ENCODE measurements at regions not wholly inside any gene's neighbourhood (a gene's known extent, or its start where the extent isn't known, plus 50 kb on each side); places are given as distances from the start of the nearest gene placed in this dataset.

DNA sequence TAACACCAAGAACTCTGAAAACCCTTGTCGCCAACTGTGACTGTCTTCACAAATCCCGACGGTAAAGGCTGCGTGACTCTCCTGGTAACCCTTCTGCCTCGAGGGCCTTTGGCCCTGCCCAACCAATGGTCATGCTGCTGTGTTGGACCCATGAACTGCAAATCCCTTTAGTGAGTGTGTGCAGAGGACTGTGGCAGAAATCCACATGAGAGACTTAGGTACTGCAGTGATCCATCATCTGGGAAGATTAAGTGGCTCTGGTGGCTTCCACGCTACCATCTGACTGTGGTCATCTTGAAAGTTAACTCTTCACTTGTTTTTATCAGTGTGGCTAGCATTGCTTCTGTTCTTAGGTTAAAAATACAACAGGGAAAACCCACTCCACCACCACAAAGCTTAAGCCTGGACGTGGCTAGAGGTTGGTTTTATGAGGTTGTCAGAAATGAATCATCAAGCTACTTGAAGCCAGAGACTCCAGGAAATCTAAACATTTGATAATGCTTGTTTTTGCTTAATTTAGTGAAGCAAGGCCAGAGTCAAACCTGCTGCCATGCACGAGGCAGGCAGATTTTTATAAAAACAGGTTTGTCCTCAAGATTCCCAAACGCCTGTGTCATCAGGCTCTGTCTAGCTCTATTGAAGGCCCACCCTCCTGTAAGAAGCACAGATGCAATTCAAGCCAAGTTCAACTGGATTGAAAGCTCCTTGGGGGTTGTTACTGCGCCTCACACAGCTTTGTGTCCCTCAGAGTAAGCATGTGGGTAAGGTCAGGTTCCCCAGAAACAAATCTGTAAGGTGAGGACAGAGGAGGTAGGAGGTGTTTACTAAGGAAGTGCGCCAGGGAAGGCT lies 52.7 kb upstream of the ERCC6L2 start:
- no peaks in the 10 kb centered on the region for H3K27me3 ChIP-seq (ENCODE audit: insufficient read depth, low read length, poor library complexity, severe bottlenecking)
- no peaks in the 10 kb centered on the region for H3K79me2 ChIP-seq (ENCODE audit: insufficient read depth, low read length)
- no peak overlapping the region for H3K9ac ChIP-seq (ENCODE audit: low read depth, low read length, poor library complexity, severe bottlenecking)
- no peak overlapping the region for H2AFZ ChIP-seq (ENCODE audit: low read length)
- no peaks in the 10 kb centered on the region for H3K9me2 ChIP-seq (replicated peaks; ENCODE audit: low read depth, low read length)
- H3K4me1 ChIP-seq (ENCODE audit: insufficient read depth, low read length, poor library complexity, severe bottlenecking) = peaks cover 17% of the 10 kb centered on the region
- H3K4me2 ChIP-seq (ENCODE audit: low read depth, low read length, poor library complexity, severe bottlenecking) = peak overlapping the region; percentile 56
- H4K20me1 ChIP-seq (ENCODE audit: insufficient read depth, low read length, poor library complexity, severe bottlenecking) = no peaks in the 10 kb centered on the region
- peak overlapping the region; percentile 11 for H3K4me3 ChIP-seq (ENCODE audit: low read length, poor library complexity, severe bottlenecking)
- no peak for TF ChIP-seq EZH2phosphoT487 (IDR thresholded peaks at IDR 0.05; ENCODE audit: borderline replicate concordance)
- TF ChIP-seq, protein P1, sequence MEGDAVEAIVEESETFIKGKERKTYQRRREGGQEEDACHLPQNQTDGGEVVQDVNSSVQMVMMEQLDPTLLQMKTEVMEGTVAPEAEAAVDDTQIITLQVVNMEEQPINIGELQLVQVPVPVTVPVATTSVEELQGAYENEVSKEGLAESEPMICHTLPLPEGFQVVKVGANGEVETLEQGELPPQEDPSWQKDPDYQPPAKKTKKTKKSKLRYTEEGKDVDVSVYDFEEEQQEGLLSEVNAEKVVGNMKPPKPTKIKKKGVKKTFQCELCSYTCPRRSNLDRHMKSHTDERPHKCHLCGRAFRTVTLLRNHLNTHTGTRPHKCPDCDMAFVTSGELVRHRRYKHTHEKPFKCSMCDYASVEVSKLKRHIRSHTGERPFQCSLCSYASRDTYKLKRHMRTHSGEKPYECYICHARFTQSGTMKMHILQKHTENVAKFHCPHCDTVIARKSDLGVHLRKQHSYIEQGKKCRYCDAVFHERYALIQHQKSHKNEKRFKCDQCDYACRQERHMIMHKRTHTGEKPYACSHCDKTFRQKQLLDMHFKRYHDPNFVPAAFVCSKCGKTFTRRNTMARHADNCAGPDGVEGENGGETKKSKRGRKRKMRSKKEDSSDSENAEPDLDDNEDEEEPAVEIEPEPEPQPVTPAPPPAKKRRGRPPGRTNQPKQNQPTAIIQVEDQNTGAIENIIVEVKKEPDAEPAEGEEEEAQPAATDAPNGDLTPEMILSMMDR (conservative IDR thresholded peaks at IDR 0.05; ENCODE audit: low read length) = no peak
- no peaks in the 10 kb centered on the region for H3F3A ChIP-seq (ENCODE audit: low read depth)
- no peaks in the 10 kb centered on the region for H3K36me3 ChIP-seq (ENCODE audit: insufficient read depth, low read length)
- no peaks in the 10 kb centered on the region for H3K9me3 ChIP-seq (ENCODE audit: insufficient read depth, low read depth, low read length)

DNA sequence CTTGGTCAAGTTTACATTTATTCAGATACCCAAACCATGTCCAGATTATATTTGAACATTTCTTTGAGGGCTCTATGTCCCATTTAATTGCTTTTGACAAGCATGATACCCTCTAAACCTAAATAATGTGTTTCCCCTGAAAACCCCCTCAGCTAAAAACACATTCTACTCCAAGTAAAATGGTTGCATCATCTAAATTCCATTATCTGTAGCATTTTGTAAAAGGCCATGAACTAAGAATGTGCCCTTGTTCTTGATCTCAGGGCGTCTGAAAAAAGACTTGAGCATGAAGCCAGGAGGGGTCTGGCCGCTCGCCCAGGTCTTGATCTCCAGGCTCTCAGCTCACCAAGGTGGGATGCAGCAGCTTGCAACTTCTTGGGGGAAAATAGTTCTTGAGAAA lies 53.5 kb upstream of the ERCC6L2 start:
- Histone ChIP-seq H3K36me3 (ENCODE audit: insufficient read depth, low read length) (no peaks in the 10 kb centered on the region), H3K9me2 (replicated peaks; ENCODE audit: low read depth, low read length) (no peaks in the 10 kb centered on the region), H4K20me1 (ENCODE audit: insufficient read depth, low read length, poor library complexity, severe bottlenecking) (no peaks in the 10 kb centered on the region), H3K79me2 (ENCODE audit: insufficient read depth, low read length) (no peaks in the 10 kb centered on the region), H3K4me1 (ENCODE audit: insufficient read depth, low read length, poor library complexity, severe bottlenecking) (peaks cover 17% of the 10 kb centered on the region), H3K9me3 (ENCODE audit: insufficient read depth, low read depth, low read length) (no peaks in the 10 kb centered on the region), H3K9ac (ENCODE audit: low read depth, low read length, poor library complexity, severe bottlenecking) (no peak overlapping the region), H2AFZ (ENCODE audit: low read length) (no peak overlapping the region), H3K4me2 (ENCODE audit: low read depth, low read length, poor library complexity, severe bottlenecking) (no peak overlapping the region), H3K4me3 (ENCODE audit: low read length, poor library complexity, severe bottlenecking) (no peak overlapping the region), H3F3A (ENCODE audit: low read depth) (no peaks in the 10 kb centered on the region), H3K27me3 (ENCODE audit: insufficient read depth, low read length, poor library complexity, severe bottlenecking) (no peaks in the 10 kb centered on the region)
- TF ChIP-seq EZH2phosphoT487 (IDR thresholded peaks at IDR 0.05; ENCODE audit: borderline replicate concordance) = no peak
- TF ChIP-seq, protein P1 (conservative IDR thresholded peaks at IDR 0.05; ENCODE audit: low read length) = no peak

DNA sequence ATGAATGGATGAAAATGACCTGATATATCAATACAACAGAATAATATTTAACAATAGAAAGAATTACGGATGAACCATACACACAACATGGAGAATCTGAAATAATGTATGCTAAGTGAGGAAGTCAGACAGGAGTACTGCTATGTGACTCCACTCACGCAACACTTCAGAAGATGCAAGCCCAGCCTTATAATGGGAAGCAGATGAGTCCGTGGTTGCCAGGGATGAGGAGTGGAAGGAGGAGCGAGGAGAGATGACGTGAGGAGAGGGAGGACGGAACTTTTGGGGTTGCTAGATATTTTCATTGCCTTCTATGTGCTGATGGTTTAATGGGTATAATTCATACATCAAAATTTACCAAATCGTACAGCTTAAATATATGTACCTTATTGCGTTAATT lies 55.4 kb upstream of the ERCC6L2 start:
- no peaks in the 10 kb centered on the region for H3K9me3 ChIP-seq (ENCODE audit: insufficient read depth, low read depth, low read length)
- no peaks in the 10 kb centered on the region for H3K27me3 ChIP-seq (ENCODE audit: insufficient read depth, low read length, poor library complexity, severe bottlenecking)
- peaks cover 17% of the 10 kb centered on the region for H3K4me1 ChIP-seq (ENCODE audit: insufficient read depth, low read length, poor library complexity, severe bottlenecking)
- H3K4me3 ChIP-seq (ENCODE audit: low read length, poor library complexity, severe bottlenecking) = no peak overlapping the region
- H3F3A ChIP-seq (ENCODE audit: low read depth) = no peaks in the 10 kb centered on the region
- no peaks in the 10 kb centered on the region for H3K9me2 ChIP-seq (replicated peaks; ENCODE audit: low read depth, low read length)
- H3K4me2 ChIP-seq (ENCODE audit: low read depth, low read length, poor library complexity, severe bottlenecking) = no peak overlapping the region
- H4K20me1 ChIP-seq (ENCODE audit: insufficient read depth, low read length, poor library complexity, severe bottlenecking) = no peaks in the 10 kb centered on the region
- H3K9ac ChIP-seq (ENCODE audit: low read depth, low read length, poor library complexity, severe bottlenecking) = no peak overlapping the region
- TF ChIP-seq, protein P1 (conservative IDR thresholded peaks at IDR 0.05; ENCODE audit: low read length) = no peak
- no peak for TF ChIP-seq EZH2phosphoT487 (IDR thresholded peaks at IDR 0.05; ENCODE audit: borderline replicate concordance)
- H2AFZ ChIP-seq (ENCODE audit: low read length) = no peak overlapping the region
- H3K79me2 ChIP-seq (ENCODE audit: insufficient read depth, low read length) = no peaks in the 10 kb centered on the region
- no peaks in the 10 kb centered on the region for H3K36me3 ChIP-seq (ENCODE audit: insufficient read depth, low read length)
